IMR-90 (cell line): ENCODE measurements at regions not wholly inside any gene's neighbourhood (a gene's known extent, or its start where the extent isn't known, plus 50 kb on each side); places are given as distances from the start of the nearest gene placed in this dataset.

ENCODE experiments used
- ATAC-seq: fragments of 200-7000 bp; cut with Tn5 transposase; 2 replicates; pipeline ENCODE4 v1.9.1; 2020; ENCODE audit warnings: low read depth, mild to moderate bottlenecking, moderate library complexity
- BruUV-seq: library from RNA; stranded (reverse); fragments of 400-500 nt; replicated peaks from 2 replicates; lab custom pipeline; 2021; lab: Mats Ljungman, UMichigan
- CTCF ChIA-PET: fragments of 300-600 bp; formaldehyde crosslinking; extraction: SDS; loops from one replicate; lab custom pipeline; 2021; ENCODE audit warnings: antibody characterized with exemption; lab: Yijun Ruan, JAX
- POLR2A ChIA-PET: fragments of 300-600 bp; sonication (Branson Sonifier 250); formaldehyde crosslinking; loops from one replicate; lab custom pipeline; 2022; ENCODE audit warnings: antibody characterized with exemption; ENCODE audit not compliant: unreplicated experiment; lab: Charles Lee
- DNase-seq: peaks from one replicate; pipeline ENCODE4 v3.0.0; 2013
- H2AFZ ChIP-seq: replicated peaks from 2 replicates; pipeline ENCODE3; 2013; ENCODE audit warnings: low read length, mild to moderate bottlenecking; ENCODE audit not compliant: poor library complexity
- H2AK5ac ChIP-seq: 2 replicates; pipeline ENCODE4 v1.6.1; 2013; ENCODE audit warnings: low read depth, low read length, inconsistent platforms
- H2AK9ac ChIP-seq: replicated peaks from 2 replicates; pipeline ENCODE3; 2013; ENCODE audit warnings: mild to moderate bottlenecking, low read depth, low read length, moderate library complexity; ENCODE audit not compliant: poor library complexity
- H2BK120ac ChIP-seq: 2 replicates; pipeline ENCODE4 v1.6.1; 2013; ENCODE audit warnings: low read depth, low read length, inconsistent platforms
- H2BK15ac ChIP-seq: 3 replicates; pipeline ENCODE4 v1.6.1; 2013; ENCODE audit warnings: low read depth, low read length, inconsistent platforms
- H2BK20ac ChIP-seq: 2 replicates; pipeline ENCODE4 v1.6.1; 2013; ENCODE audit warnings: low read depth, mild to moderate bottlenecking, inconsistent platforms, low read length, moderate library complexity
- H2BK5ac ChIP-seq: 2 replicates; pipeline ENCODE4 v1.6.1; 2013; ENCODE audit warnings: mild to moderate bottlenecking, low read depth, low read length, inconsistent platforms; ENCODE audit not compliant: poor library complexity, severe bottlenecking
- H3K14ac ChIP-seq: replicated peaks from 2 replicates; pipeline ENCODE4 v1.6.1; 2013; ENCODE audit warnings: low read depth, low read length, inconsistent platforms
- H3K18ac ChIP-seq: 2 replicates; pipeline ENCODE4 v1.6.1; 2013; ENCODE audit warnings: low read depth, low read length, control low read depth
- H3K23ac ChIP-seq: 2 replicates; pipeline ENCODE4 v1.6.1; 2013; ENCODE audit warnings: low read depth, low read length, inconsistent platforms
- H3K27ac ChIP-seq: 2 replicates; pipeline ENCODE4 v1.5.1; 2013; ENCODE audit warnings: mild to moderate bottlenecking, control low read depth, low read length; ENCODE audit not compliant: insufficient read depth
- H3K27me3 ChIP-seq: 2 replicates; pipeline ENCODE4 v1.6.1; 2013; ENCODE audit warnings: low read length; ENCODE audit not compliant: control insufficient read depth, insufficient read depth
- H3K36me3 ChIP-seq: 2 replicates; pipeline ENCODE4 v1.6.1; 2013; ENCODE audit warnings: low read length, mixed read lengths; ENCODE audit not compliant: control insufficient read depth, insufficient read depth
- H3K4ac ChIP-seq: 2 replicates; pipeline ENCODE4 v1.6.1; 2013; ENCODE audit warnings: low read depth, low read length, inconsistent platforms
- H3K4me1 ChIP-seq: 2 replicates; pipeline ENCODE4 v1.6.1; 2013; ENCODE audit warnings: low read length, mixed read lengths; ENCODE audit not compliant: control insufficient read depth, insufficient read depth
- H3K4me2 ChIP-seq: 2 replicates; pipeline ENCODE4 v1.6.1; 2013; ENCODE audit warnings: low read depth, mild to moderate bottlenecking, control low read depth, low read length, moderate library complexity
- H3K4me3 ChIP-seq: 2 replicates; pipeline ENCODE4 v1.5.1; 2013; ENCODE audit warnings: low read depth, mild to moderate bottlenecking, control low read depth, low read length, moderate library complexity; ENCODE audit not compliant: insufficient read depth
- H3K56ac ChIP-seq: 2 replicates; pipeline ENCODE4 v1.6.1; 2013; ENCODE audit warnings: low read length, inconsistent platforms; ENCODE audit not compliant: insufficient read depth; ENCODE audit errors: extremely low read depth
- H3K79me1 ChIP-seq, 2 experiments: 2 replicates each; pipeline ENCODE4 v1.6.1; 2013; ENCODE audit warnings: low read length in 2 of 2, inconsistent platforms in 1 of 2, low read depth in 1 of 2
- H3K9ac ChIP-seq: 2 replicates; pipeline ENCODE4 v1.6.1; 2013; ENCODE audit warnings: low read depth, low read length, control low read depth
- H3K9me1 ChIP-seq: 2 replicates; pipeline ENCODE4 v1.6.1; 2013; ENCODE audit warnings: low read length, inconsistent platforms; ENCODE audit not compliant: insufficient read depth
- H3K9me3 ChIP-seq: 2 replicates; pipeline ENCODE4 v1.6.1; 2013; ENCODE audit warnings: low read length; ENCODE audit not compliant: control insufficient read depth, insufficient read depth
- H4K20me1 ChIP-seq: 2 replicates; pipeline ENCODE4 v1.6.1; 2013; ENCODE audit warnings: low read length, inconsistent platforms; ENCODE audit not compliant: insufficient read depth
- H4K5ac ChIP-seq: 2 replicates; pipeline ENCODE4 v1.6.1; 2013; ENCODE audit warnings: mild to moderate bottlenecking, low read depth, low read length, control low read depth
- H4K8ac ChIP-seq, 2 experiments: 2 replicates each; pipeline ENCODE4 v1.6.1; 2013; ENCODE audit warnings: low read depth in 2 of 2, low read length in 2 of 2, control low read depth in 1 of 2, inconsistent platforms in 1 of 2
- H4K91ac ChIP-seq: 2 replicates; pipeline ENCODE4 v1.6.1; 2013; ENCODE audit warnings: low read depth, low read length, inconsistent platforms; ENCODE audit not compliant: insufficient read depth
- FOS ChIP-seq: fragments of 150-350 bp; IDR thresholded peaks from 2 replicates; pipeline ENCODE4 v1.6.1; 2016; ENCODE audit warnings: low read depth, low read length
- MAFK ChIP-seq: IDR thresholded peaks from 2 replicates; pipeline ENCODE4 v1.6.1; 2012; ENCODE audit warnings: low read depth, low read length, improper control_type of control experiment
- MAZ ChIP-seq: IDR thresholded peaks from 2 replicates; pipeline ENCODE4 v1.6.1; 2012; ENCODE audit warnings: low read depth, mild to moderate bottlenecking, low read length, improper control_type of control experiment, moderate library complexity, borderline replicate concordance
- MXI1 ChIP-seq: IDR thresholded peaks from 2 replicates; pipeline ENCODE4 v1.6.1; 2012; ENCODE audit warnings: low read depth, mild to moderate bottlenecking, low read length, moderate library complexity, borderline replicate concordance
- NFE2L2 ChIP-seq: fragments of 150-350 bp; IDR thresholded peaks from 2 replicates; pipeline ENCODE4 v1.6.1; 2016; ENCODE audit warnings: low read depth, mild to moderate bottlenecking, low read length
- POLR2A ChIP-seq: IDR thresholded peaks from 2 replicates; pipeline ENCODE4 v1.6.1; 2012; ENCODE audit warnings: mild to moderate bottlenecking, low read depth, low read length
- RAD21 ChIP-seq: IDR thresholded peaks from 2 replicates; pipeline ENCODE4 v1.6.1; 2012; ENCODE audit warnings: low read length, improper control_type of control experiment
- SMC3 ChIP-seq: fragments of 150-350 bp; IDR thresholded peaks from 2 replicates; pipeline ENCODE4 v1.6.1; 2016; ENCODE audit warnings: low read depth, mild to moderate bottlenecking, antibody characterized with exemption, low read length, moderate library complexity
- WGBS, 2 experiments: methylation state at CpG; one replicate each; pipeline versions ENCODE4 v1.1.5 to v1.1.7; 2013; ENCODE audit warnings: missing lambda C conversion rate in 2 of 2; ENCODE audit not compliant: insufficient read length in 1 of 2; ENCODE audit errors: extremely low coverage in 2 of 2; 5-methylcytosine and 5-hydroxymethylcytosine counted together
- dilution Hi-C: fragments of 300-500 bp; cut with HindIII; formaldehyde crosslinking; loops from one replicate; pipeline ENCODE4 v1.14.3; 2018; ENCODE audit warnings: low sequenced_read_pairs; ENCODE audit not compliant: unreplicated experiment
- in situ Hi-C: fragments of 300-500 bp; cut with MboI; formaldehyde crosslinking; loops from 3 replicates; pipeline ENCODE4 v1.14.3; 2019; ENCODE audit warnings: low sequenced_read_pairs, inconsistent platforms, mixed read lengths
- intact Hi-C: fragments of 100-400 bp; cut with micrococcal nuclease; formaldehyde crosslinking; loops from 2 replicates; pipeline ENCODE4 v1.10.0; 2022
- TF ChIP-seq, protein P1 (sequence below): fragments of 150-350 bp; IDR thresholded peaks from 2 replicates; pipeline ENCODE4 v1.6.1; 2017; ENCODE audit warnings: mild to moderate bottlenecking, antibody characterized with exemption, low read length, low read depth
- TF ChIP-seq, protein P2 (sequence below): fragments of 150-350 bp; IDR thresholded peaks from 2 replicates; pipeline ENCODE4 v1.6.1; 2016; ENCODE audit warnings: low read depth, mild to moderate bottlenecking, low read length, moderate library complexity, borderline replicate concordance

DNA sequence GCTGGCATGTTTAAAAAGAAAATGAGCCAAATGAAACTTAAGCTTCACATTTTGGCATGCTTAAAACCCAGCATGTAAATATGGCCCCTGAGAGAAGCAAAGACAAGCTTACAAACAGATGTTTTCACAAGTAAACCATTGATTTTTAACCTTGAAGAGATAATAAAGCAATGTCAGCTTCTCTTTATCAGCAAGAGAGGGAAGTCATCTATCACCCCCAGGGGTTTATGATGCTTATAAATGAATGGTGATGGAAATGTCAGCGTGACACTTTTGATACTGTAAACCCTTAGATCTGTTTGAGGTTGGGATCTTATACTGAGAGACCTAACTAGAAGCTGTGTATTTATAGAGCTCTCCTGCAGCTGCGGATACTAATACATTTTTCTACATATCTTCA is 471.3 kb downstream of the PLA2G4A start:
- ChIA-PET CTCF (interaction anchor here (0.6 to 0.8 kb wide), 2 partner anchors 10 to 1085 kb away, joined by 3 read pairs; no protein-coding TSS in a partner anchor), POLR2A (no interaction called here)
- Histone ChIP-seq H3K9me3 (no peaks in the 10 kb centered on the region), H3K4ac (no peak overlapping the region), H3K56ac (no peak overlapping the region), H4K5ac (no peak overlapping the region), H3K18ac (no peak overlapping the region), H2AK9ac (no peak overlapping the region), H2BK5ac (no peak overlapping the region), H4K91ac (no peak overlapping the region), H3K27me3 (no peaks in the 10 kb centered on the region), H3K23ac (no peak overlapping the region), H2BK120ac (no peak overlapping the region), H3K36me3 (no peaks in the 10 kb centered on the region), H4K8ac (no peak overlapping the region), H2AFZ (no peak overlapping the region), H3K27ac (no peak overlapping the region), H3K4me1 (no peaks in the 10 kb centered on the region), H3K9me1 (no peaks in the 10 kb centered on the region), H3K9ac (no peak overlapping the region), H3K4me3 (no peak overlapping the region), H2AK5ac (no peak overlapping the region), H3K79me1 (no peaks in the 10 kb centered on the region), H4K20me1 (no peaks in the 10 kb centered on the region), H2BK15ac (no peak overlapping the region), H2BK20ac (no peak overlapping the region), H3K14ac (no peak overlapping the region), H3K4me2 (no peak overlapping the region)
- BruUV-seq: no TSS peak
- TF ChIP-seq SMC3: no peak
- TF ChIP-seq FOS: no peak
- TF ChIP-seq, protein P1, sequence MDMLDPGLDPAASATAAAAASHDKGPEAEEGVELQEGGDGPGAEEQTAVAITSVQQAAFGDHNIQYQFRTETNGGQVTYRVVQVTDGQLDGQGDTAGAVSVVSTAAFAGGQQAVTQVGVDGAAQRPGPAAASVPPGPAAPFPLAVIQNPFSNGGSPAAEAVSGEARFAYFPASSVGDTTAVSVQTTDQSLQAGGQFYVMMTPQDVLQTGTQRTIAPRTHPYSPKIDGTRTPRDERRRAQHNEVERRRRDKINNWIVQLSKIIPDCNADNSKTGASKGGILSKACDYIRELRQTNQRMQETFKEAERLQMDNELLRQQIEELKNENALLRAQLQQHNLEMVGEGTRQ: no peak
- TF ChIP-seq MXI1: no peak
- no peak for TF ChIP-seq RAD21
- no peak for TF ChIP-seq MAZ
- TF ChIP-seq, protein P2, sequence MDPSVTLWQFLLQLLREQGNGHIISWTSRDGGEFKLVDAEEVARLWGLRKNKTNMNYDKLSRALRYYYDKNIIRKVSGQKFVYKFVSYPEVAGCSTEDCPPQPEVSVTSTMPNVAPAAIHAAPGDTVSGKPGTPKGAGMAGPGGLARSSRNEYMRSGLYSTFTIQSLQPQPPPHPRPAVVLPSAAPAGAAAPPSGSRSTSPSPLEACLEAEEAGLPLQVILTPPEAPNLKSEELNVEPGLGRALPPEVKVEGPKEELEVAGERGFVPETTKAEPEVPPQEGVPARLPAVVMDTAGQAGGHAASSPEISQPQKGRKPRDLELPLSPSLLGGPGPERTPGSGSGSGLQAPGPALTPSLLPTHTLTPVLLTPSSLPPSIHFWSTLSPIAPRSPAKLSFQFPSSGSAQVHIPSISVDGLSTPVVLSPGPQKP: no peak
- no peak for TF ChIP-seq POLR2A
- no peak for TF ChIP-seq NFE2L2
- TF ChIP-seq MAFK: no peak
- intact Hi-C loops: no loop called here
- dilution Hi-C loops: no loop called here
- ATAC-seq: no peak
- in situ Hi-C loops: no loop called here
- DNase-seq: no peak
- no CpG with 5 or more reads among the region's 2 CpGs for WGBS, 2 experiments
